ENCODE measurements at regions not wholly inside any gene's neighbourhood (a gene's known extent, or its start where the extent isn't known, plus 50 kb on each side); places are given as distances from the start of the nearest gene placed in this dataset.

- Histone ChIP-seq H3K27ac (peak overlapping the region in 2 of 4 donors; percentile 63 to 69), H3K27me3 (no peaks in the 10 kb centered on the region), H3K4me3 (no peak overlapping the region), H3K36me3 (no peaks in the 10 kb centered on the region), H3K9me3 (no peaks in the 10 kb centered on the region), H3K4me1 (peaks cover 0 to 13% (median 7%) of the 10 kb centered on the region in 4 donors)
- no peak for DNase-seq
- in situ Hi-C loops (cut with MboI; ENCODE audit: low pct_ligation_motif_present in 1 of 4, low pct_unique_long_range_greater_than_20kb in 1 of 4, low sequenced_read_pairs in 3 of 4) = no loop called here
- TF ChIP-seq CTCF (IDR thresholded peaks at IDR 0.05) = no peak
- no peak for TF ChIP-seq POLR2A (IDR thresholded peaks at IDR 0.05)
- no peak for TF ChIP-seq EP300 (IDR thresholded peaks at IDR 0.05; ENCODE audit: low read depth)
- no peak for TF ChIP-seq POLR2AphosphoS5 (IDR thresholded peaks at IDR 0.05)
- 73 to 88% methylated on average over 2 to 4 of the region's 4 CpGs for WGBS, 2 donors (ENCODE audit: low coverage in 1 of 2)
- intact Hi-C loops (cut with DNase I; ENCODE audit: low total_unique reads) = no loop called here
Observed at GRCh38 chr2:235262750-235263149, 231.1 kb upstream of the AGAP1 start.

- in situ Hi-C loops (cut with MboI; ENCODE audit: low pct_ligation_motif_present in 1 of 4, low pct_unique_long_range_greater_than_20kb in 1 of 4, low sequenced_read_pairs in 3 of 4) = no loop called here
- TF ChIP-seq EP300 (IDR thresholded peaks at IDR 0.05; ENCODE audit: low read depth) (no peak), CTCF (IDR thresholded peaks at IDR 0.05) (peak in 1 of 5 experiments; percentile 6), POLR2AphosphoS5 (IDR thresholded peaks at IDR 0.05) (peak in 2 of 3 donors; percentile 12 to 52)
- Histone ChIP-seq H3K27me3 (no peaks in the 10 kb centered on the region), H3K36me3 (no peaks in the 10 kb centered on the region), H3K9me3 (no peaks in the 10 kb centered on the region), H3K4me1 (peaks cover 0 to 13% (median 7%) of the 10 kb centered on the region in 4 donors), H3K27ac (peak overlapping the region; percentile 28 to 69 (median 62)), H3K4me3 (peak overlapping the region in 1 of 4 donors; percentile 35)
- 39 to 43% methylated on average over 3 to 28 of the region's 28 CpGs for WGBS, 2 donors (ENCODE audit: low coverage in 1 of 2)
- DNase-seq = peak; percentile 70
- intact Hi-C loops (cut with DNase I; ENCODE audit: low total_unique reads) = no loop called here
Observed at GRCh38 chr2:235263205-235264120, 230.4 kb upstream of the AGAP1 start.

GRCh38 chr2:235264121-235264493 lies 229.7 kb upstream of the AGAP1 start:
- Histone ChIP-seq H3K27ac (peak overlapping the region; percentile 28 to 69 (median 62)), H3K27me3 (no peaks in the 10 kb centered on the region), H3K4me1 (peaks cover 0 to 13% (median 7%) of the 10 kb centered on the region in 4 donors), H3K4me3 (peak overlapping the region in 1 of 4 donors; percentile 35), H3K36me3 (no peaks in the 10 kb centered on the region), H3K9me3 (no peaks in the 10 kb centered on the region)
- in situ Hi-C loops (cut with MboI; ENCODE audit: low pct_ligation_motif_present in 1 of 4, low pct_unique_long_range_greater_than_20kb in 1 of 4, low sequenced_read_pairs in 3 of 4) = no loop called here
- WGBS, 2 donors (ENCODE audit: low coverage in 1 of 2) = 63% methylated on average over 1 of the region's 1 CpG; no CpG with 5 or more reads in 1 of the 2 donors
- no peak for DNase-seq
- TF ChIP-seq POLR2AphosphoS5 (IDR thresholded peaks at IDR 0.05) (no peak), CTCF (IDR thresholded peaks at IDR 0.05) (no peak), EP300 (IDR thresholded peaks at IDR 0.05; ENCODE audit: low read depth) (no peak), POLR2A (IDR thresholded peaks at IDR 0.05) (no peak)
- intact Hi-C loops (cut with DNase I; ENCODE audit: low total_unique reads) = no loop called here

- no peaks in the 10 kb centered on the region for H3K27me3 ChIP-seq
- no peaks in the 10 kb centered on the region for H3K9me3 ChIP-seq
- in situ Hi-C loops (cut with MboI; ENCODE audit: low pct_ligation_motif_present in 1 of 4, low pct_unique_long_range_greater_than_20kb in 1 of 4, low sequenced_read_pairs in 3 of 4) = no loop called here
- H3K36me3 ChIP-seq = no peaks in the 10 kb centered on the region
- H3K4me3 ChIP-seq = no peak overlapping the region
- TF ChIP-seq CTCF (IDR thresholded peaks at IDR 0.05) (no peak), EP300 (IDR thresholded peaks at IDR 0.05; ENCODE audit: low read depth) (no peak), POLR2AphosphoS5 (IDR thresholded peaks at IDR 0.05) (no peak), POLR2A (IDR thresholded peaks at IDR 0.05) (no peak)
- intact Hi-C loops (cut with DNase I; ENCODE audit: low total_unique reads) = no loop called here
- no peak for DNase-seq
- peaks cover 0 to 13% (median 7%) of the 10 kb centered on the region in 4 donors for H3K4me1 ChIP-seq
- WGBS, 2 donors (ENCODE audit: low coverage in 1 of 2) = 72 to 75% methylated on average over 1 to 8 of the region's 8 CpGs
- no peak overlapping the region for H3K27ac ChIP-seq
Observed at GRCh38 chr2:235264512-235264911, 229.3 kb upstream of the AGAP1 start.
